ENCODE measurements at regions not wholly inside any gene's neighbourhood (a gene's known extent, or its start where the extent isn't known, plus 50 kb on each side); places are given as distances from the start of the nearest gene placed in this dataset.

GRCh38 chr10:130895161-130895560 is 416.4 kb downstream of the TCERG1L start:
- DNase-seq = no peak

DNA sequence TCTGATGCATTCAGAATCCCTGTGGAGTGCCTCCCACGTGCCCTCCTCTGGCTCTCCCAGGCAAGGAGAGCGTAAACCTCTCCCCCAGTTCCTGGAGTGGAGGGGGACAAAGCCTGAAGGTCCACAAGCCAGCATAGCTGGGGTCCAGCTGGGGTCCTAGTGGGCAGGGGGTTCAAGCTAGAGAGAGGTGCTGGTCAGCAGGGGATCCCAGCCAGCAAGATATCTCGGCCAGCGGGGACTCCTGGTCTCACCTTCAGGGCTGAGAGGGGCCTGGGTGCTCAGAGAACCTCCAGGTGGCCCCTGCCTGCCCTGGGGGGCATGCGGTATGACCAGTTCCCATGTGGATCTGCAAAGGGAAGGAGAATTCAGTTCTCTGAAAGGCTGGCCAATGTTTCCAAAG is 413.7 kb downstream of the TCERG1L start:
- DNase-seq = no peak

GRCh38 chr10:130898381-130898780 is 413.1 kb downstream of the TCERG1L start:
- no peak for DNase-seq

DNA sequence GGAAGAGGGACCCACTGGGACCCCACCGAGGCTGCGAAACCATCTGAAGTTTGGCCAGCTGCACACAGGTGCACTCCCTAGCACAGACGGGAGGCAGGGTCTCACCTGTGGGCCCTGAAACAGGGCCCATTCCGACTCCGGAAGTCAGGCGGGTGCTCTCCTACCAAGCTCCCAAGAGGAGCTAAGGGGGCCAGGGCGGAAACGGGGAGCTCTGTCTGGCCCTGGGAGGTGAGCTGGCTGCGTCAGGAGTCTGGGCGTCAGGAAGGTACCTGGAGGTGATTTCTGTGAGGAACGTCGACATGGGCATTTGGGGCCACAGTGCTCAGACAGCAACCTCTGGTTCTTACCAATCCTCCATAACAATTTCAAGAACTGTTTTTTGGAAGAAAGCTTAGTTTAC is 411.7 kb downstream of the TCERG1L start:
- DNase-seq = no peak

DNA sequence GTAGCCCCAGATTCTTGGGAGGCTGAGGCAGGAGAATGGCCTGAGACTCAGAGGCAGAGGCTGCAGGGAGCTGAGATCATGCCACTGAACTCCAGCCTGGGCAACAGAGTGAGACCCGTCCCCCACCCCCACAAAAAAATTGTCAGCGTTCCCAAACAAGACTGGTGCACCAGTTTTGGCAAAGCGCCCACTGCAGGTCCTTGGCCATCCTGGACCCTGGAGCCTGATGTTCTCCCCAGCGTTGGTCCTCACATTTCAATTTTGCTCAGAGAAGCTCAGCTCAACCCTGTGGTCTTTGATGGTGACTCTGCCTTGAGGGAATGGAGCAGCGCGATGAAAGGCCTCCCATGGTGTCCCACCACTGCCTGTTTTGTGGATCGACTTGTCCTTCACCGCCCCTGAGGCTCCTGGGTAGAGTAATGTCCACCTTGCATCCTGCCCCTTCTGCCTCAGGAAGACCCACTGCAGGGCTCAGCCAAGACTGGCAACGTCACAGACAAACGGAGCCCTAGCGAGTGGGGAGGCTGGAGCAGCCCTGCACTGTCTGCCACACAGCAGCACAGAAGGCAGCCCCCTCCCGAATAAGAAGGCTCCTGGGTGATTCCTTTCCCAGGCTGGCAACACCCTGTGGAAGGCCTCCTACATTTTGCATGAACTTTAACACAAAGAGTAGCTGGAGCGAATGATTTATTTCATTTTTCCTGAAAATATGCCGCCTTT is 410.9 kb downstream of the TCERG1L start:
- no peak for DNase-seq

DNA sequence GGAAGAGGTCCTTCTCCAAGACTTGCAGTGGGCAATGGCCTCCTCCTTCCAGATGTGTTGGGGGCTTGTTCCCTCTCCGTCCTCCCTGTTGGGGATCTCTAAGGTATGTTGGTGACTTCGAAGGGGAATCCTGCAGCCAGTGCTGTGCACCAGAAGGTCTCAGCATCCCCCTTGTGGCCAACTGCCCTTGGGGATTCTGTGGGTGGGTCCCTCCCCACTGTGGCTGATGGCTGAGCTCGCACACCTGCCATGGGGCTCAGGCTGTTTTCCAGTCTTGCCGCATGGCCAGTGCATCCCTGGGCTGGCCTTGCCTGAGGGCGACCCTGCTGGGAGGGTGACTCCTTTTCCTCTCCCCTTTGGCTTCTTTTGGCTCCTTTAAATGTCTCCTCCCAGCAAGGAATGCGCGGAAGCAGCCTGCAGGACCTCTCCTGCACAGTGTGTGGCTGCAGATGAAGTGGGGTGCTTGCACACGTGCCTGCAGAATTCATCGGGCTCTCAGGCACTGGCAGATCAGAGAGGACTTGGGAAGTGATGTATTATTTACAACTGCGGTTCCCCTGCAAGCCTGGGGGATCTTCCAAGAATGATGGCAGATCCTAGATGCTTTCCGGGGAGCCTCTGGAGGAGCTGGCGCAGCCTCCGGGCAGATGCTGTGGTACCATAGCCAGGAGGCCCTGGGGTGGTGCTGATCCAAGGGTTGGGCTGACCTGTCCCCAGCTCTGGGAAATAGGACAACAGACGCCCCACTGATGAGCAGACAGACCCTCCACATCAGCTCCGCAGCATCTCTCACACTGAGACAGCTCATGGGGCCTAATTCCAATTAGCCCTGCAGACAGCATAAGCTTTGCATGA is 410.0 kb downstream of the TCERG1L start:
- DNase-seq = no peak

GRCh38 chr10:130902471-130902870 is 409.1 kb downstream of the TCERG1L start:
- DNase-seq = no peak

- DNase-seq = no peak
Observed at GRCh38 chr10:130902929-130903328, 408.6 kb downstream of the TCERG1L start.

DNA sequence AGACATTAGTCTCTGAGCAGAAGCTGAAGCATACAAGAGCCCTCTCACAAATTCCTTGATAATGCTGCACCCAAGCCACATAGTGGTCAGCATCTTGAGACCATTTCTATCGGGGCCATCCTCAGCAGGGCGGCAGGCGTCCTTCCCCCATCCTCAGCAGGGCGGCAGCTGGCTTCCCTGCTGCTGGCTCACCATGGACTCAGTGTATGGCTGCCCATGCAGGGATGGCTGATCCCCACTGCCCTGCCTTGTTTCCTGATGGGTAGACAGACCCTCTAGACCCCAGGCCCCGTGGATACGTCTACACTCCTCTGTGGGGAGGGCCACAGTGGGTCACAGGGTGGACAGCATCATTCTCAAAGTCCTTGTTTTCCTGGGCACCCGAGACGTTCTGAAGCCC is 406.8 kb downstream of the TCERG1L start:
- no peak for DNase-seq

GRCh38 chr10:130905386-130905785 is 406.1 kb downstream of the TCERG1L start:
- no peak for DNase-seq

DNA sequence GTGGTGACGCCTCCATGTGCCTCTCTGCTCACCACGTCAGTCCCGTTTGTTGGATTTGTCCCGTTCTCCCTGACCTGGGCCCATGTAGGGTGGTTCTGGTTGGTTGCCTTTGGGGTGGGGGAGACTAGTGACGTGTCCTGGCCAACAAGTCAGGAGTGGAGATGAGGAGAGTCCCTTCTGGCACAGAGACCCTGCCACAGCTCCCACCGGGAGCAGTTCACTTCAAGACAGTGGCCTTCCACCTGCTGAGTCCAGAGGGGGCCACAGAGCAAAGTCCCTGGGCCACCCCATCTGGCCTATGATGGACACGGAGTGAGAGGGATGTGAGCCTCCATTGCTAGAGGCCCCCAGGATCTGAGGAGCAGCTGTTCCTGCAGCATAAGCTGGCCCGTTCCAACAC is 405.6 kb downstream of the TCERG1L start:
- DNase-seq = no peak

- DNase-seq = no peak
Observed at GRCh38 chr10:130910848-130911247, 400.7 kb downstream of the TCERG1L start.

GRCh38 chr10:130913844-130914243 is 397.7 kb downstream of the TCERG1L start:
- no peak for DNase-seq

- DNase-seq = no peak
Observed at GRCh38 chr10:130914367-130914766, 397.2 kb downstream of the TCERG1L start.

DNA sequence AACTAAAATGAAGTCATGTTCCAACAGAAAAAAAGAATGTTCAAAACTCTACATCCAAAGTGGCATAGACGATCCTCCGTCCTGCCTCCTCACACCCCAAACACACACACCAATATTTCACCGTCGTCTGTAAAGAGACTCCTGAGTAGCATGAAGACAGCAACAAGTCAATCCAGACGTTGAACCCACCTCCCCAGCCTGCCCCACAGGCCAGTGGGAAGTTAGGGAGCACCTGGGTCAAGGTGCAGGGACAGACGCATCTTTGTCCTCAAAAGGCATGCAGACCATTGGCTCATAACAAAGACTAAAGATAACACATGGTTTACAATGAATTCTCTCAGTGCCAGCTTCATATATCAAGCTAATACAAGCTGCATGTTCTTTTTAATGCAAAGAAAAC is 396.5 kb downstream of the TCERG1L start:
- no peak for DNase-seq

DNA sequence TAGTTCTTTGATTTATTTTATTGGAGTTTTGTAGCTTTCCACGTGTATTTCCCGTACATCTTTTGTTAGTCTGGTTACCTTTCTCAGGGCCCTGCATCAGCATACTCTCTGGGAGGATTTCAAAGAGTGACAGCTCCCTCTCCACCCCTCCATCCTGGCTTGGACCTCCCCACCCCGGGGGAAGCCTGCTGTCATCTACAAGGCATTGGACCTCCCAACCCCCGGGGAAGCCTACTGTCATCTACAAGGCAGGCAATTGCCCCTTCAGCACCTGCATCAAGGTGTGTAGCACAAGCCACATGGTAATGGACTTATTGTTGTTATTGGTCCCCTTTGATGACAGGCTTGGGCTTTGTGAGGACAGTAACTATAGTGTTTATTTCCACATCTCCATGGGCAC is 390.1 kb downstream of the TCERG1L start:
- no peak for DNase-seq

GRCh38 chr10:130921911-130922440 is 389.5 kb downstream of the TCERG1L start:
- DNase-seq = no peak

DNA sequence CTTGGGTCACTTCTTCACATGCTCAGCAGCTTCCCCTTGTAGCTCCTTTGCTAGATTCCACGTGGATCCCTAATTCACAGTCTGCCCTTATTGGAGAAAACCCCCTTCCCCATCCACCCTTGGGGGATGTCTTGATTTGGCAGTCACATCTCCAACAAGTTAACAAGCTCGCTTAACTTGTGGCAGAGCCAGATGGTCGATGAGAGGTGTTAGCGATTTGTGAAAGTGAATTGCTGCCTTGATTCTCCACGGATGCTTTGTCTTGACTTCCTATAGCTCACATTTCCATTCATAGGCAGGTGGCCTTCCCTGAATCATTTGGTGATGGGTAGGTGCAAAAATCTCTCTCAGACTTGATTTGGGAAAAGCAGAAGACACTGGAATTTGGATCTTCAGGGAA is 387.9 kb downstream of the TCERG1L start:
- DNase-seq = no peak

- DNase-seq = no peak
Observed at GRCh38 chr10:130924138-130924819, 387.2 kb downstream of the TCERG1L start.

DNA sequence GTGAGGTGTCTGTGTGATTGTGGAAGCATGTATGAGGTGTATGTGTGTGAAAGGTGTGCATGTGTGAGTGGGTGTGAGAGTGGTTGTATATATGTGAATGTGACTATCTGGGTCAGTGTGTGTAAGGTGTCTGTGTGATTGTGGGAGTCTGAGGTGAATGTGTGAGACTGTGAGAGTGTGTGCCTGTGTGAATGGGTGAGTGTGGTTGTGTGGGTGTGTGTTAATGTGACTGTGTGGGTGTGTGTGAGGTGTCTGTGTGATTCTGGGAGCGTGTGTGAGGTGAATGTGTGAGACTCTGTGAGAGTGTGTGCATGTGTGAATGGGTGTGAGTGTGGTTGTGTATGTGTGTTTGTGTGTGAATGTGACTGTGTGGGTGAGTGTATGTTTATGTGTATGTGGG is 385.1 kb downstream of the TCERG1L start:
- no peak for DNase-seq

DNA sequence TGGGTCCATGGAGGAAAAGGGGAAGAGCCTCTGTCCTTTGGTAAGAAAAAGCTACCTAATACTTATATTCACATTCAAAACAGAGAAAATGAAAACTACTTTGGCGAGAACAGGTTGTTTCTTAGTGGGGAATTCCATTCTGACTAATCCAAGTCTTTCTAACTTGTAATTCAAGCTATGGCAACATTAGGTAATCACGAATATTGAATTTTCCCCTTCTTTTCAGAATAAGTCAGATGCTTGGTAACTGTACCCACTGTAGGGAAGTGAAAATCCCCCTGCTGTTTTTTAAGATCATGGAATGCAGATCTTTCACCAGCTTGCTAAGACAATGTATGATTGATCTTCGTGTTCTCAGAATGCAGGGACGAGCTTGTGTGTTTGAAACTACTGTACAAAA is 384.4 kb downstream of the TCERG1L start:
- no peak for DNase-seq

GRCh38 chr10:130928306-130928705 is 383.2 kb downstream of the TCERG1L start:
- no peak for DNase-seq
